IMR-90 (cell line): ENCODE measurements at regions not wholly inside any gene's neighbourhood (a gene's known extent, or its start where the extent isn't known, plus 50 kb on each side); places are given as distances from the start of the nearest gene placed in this dataset.

ENCODE experiments used
- BHLHE40 ChIP-seq: fragments of 150-350 bp; IDR thresholded peaks from 2 replicates; pipeline ENCODE4 v1.6.1; 2016; ENCODE audit warnings: mild to moderate bottlenecking, low read depth, low read length
- FOS ChIP-seq: fragments of 150-350 bp; IDR thresholded peaks from 2 replicates; pipeline ENCODE4 v1.6.1; 2016; ENCODE audit warnings: low read depth, low read length
- MAZ ChIP-seq: IDR thresholded peaks from 2 replicates; pipeline ENCODE4 v1.6.1; 2012; ENCODE audit warnings: low read depth, mild to moderate bottlenecking, low read length, improper control_type of control experiment, moderate library complexity, borderline replicate concordance
- MXI1 ChIP-seq: IDR thresholded peaks from 2 replicates; pipeline ENCODE4 v1.6.1; 2012; ENCODE audit warnings: low read depth, mild to moderate bottlenecking, low read length, moderate library complexity, borderline replicate concordance
- POLR2A ChIP-seq: IDR thresholded peaks from 2 replicates; pipeline ENCODE4 v1.6.1; 2012; ENCODE audit warnings: mild to moderate bottlenecking, low read depth, low read length
- RAD21 ChIP-seq: IDR thresholded peaks from 2 replicates; pipeline ENCODE4 v1.6.1; 2012; ENCODE audit warnings: low read length, improper control_type of control experiment
- RCOR1 ChIP-seq: IDR thresholded peaks from 2 replicates; pipeline ENCODE4 v1.6.1; 2012; ENCODE audit warnings: mild to moderate bottlenecking, low read length, improper control_type of control experiment; ENCODE audit not compliant: insufficient replicate concordance
- RFX5 ChIP-seq: IDR thresholded peaks from 2 replicates; pipeline ENCODE4 v1.8.0; 2012; ENCODE audit warnings: low read depth, mild to moderate bottlenecking, low read length, moderate library complexity
- SMC3 ChIP-seq: fragments of 150-350 bp; IDR thresholded peaks from 2 replicates; pipeline ENCODE4 v1.6.1; 2016; ENCODE audit warnings: low read depth, mild to moderate bottlenecking, antibody characterized with exemption, low read length, moderate library complexity
- TF ChIP-seq, protein P1 (sequence below): conservative IDR thresholded peaks from 2 replicates; pipeline ENCODE4 v1.5.1; 2012; ENCODE audit warnings: mild to moderate bottlenecking, low read depth, low read length, improper control_type of control experiment
- TF ChIP-seq, protein P2 (sequence below): fragments of 150-350 bp; IDR thresholded peaks from 2 replicates; pipeline ENCODE4 v1.6.1; 2016; ENCODE audit warnings: low read depth, mild to moderate bottlenecking, low read length, moderate library complexity, borderline replicate concordance
- TF ChIP-seq, protein P3 (sequence below): fragments of 150-350 bp; IDR thresholded peaks from 2 replicates; pipeline ENCODE4 v1.6.1; 2017; ENCODE audit warnings: mild to moderate bottlenecking, antibody characterized with exemption, low read length, low read depth

DNA sequence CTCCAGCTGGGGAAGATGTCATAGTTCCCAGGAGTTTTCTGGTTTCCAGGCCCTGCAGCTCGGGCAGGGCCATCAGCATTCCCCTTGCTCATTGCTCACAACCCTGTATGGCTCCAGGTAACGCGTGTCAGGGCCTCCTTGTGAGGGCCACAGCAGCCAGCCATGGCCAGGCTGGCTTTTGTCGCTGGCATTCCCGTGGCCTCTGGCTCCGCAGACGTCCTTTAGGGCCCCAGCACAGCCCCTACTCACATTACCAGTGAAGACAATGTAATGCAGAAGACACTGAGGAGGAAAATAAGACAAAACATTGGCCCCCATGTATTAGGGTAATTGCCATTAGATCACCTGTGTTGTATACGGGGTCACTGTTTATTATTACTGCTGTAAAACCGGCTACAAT, 1799.0 kb downstream of the TP53TG3F start:
- TF ChIP-seq, protein P1, sequence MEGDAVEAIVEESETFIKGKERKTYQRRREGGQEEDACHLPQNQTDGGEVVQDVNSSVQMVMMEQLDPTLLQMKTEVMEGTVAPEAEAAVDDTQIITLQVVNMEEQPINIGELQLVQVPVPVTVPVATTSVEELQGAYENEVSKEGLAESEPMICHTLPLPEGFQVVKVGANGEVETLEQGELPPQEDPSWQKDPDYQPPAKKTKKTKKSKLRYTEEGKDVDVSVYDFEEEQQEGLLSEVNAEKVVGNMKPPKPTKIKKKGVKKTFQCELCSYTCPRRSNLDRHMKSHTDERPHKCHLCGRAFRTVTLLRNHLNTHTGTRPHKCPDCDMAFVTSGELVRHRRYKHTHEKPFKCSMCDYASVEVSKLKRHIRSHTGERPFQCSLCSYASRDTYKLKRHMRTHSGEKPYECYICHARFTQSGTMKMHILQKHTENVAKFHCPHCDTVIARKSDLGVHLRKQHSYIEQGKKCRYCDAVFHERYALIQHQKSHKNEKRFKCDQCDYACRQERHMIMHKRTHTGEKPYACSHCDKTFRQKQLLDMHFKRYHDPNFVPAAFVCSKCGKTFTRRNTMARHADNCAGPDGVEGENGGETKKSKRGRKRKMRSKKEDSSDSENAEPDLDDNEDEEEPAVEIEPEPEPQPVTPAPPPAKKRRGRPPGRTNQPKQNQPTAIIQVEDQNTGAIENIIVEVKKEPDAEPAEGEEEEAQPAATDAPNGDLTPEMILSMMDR: no peak
- no peak for TF ChIP-seq POLR2A
- TF ChIP-seq RAD21: no peak
- no peak for TF ChIP-seq MXI1
- TF ChIP-seq BHLHE40: no peak
- TF ChIP-seq, protein P2, sequence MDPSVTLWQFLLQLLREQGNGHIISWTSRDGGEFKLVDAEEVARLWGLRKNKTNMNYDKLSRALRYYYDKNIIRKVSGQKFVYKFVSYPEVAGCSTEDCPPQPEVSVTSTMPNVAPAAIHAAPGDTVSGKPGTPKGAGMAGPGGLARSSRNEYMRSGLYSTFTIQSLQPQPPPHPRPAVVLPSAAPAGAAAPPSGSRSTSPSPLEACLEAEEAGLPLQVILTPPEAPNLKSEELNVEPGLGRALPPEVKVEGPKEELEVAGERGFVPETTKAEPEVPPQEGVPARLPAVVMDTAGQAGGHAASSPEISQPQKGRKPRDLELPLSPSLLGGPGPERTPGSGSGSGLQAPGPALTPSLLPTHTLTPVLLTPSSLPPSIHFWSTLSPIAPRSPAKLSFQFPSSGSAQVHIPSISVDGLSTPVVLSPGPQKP: no peak
- no peak for TF ChIP-seq RCOR1
- TF ChIP-seq, protein P3, sequence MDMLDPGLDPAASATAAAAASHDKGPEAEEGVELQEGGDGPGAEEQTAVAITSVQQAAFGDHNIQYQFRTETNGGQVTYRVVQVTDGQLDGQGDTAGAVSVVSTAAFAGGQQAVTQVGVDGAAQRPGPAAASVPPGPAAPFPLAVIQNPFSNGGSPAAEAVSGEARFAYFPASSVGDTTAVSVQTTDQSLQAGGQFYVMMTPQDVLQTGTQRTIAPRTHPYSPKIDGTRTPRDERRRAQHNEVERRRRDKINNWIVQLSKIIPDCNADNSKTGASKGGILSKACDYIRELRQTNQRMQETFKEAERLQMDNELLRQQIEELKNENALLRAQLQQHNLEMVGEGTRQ: no peak
- TF ChIP-seq FOS: no peak
- TF ChIP-seq MAZ: no peak
- no peak for TF ChIP-seq SMC3
- TF ChIP-seq RFX5: no peak
